ENCODE measurements at regions not wholly inside any gene's neighbourhood (a gene's known extent, or its start where the extent isn't known, plus 50 kb on each side); places are given as distances from the start of the nearest gene placed in this dataset.

DNA sequence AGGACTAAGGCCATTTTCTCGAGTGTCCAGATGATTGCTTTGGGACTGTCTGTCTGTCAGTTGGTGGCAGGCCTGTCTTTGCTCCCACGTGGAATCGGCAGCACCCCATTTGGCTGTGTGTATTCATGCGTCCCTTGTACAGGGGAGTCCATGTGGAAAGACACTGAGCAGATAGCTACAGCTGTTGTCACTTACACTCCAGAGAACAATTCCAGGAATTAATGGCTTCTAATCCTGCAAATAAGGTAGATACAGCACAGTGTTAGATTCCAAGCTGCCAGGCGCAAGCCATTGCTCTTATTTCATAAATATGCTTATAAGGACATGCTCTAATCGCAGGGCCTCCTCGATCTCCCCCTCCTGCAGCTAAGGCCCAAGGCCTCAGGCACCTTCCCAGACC lies 208.8 kb downstream of the VRK1 start:
- no peak for DNase-seq (ENCODE audit: low read depth)
- no peak overlapping the region for H3K4me3 ChIP-seq (ENCODE audit: low read depth, low read length)
- TF ChIP-seq, protein P1, sequence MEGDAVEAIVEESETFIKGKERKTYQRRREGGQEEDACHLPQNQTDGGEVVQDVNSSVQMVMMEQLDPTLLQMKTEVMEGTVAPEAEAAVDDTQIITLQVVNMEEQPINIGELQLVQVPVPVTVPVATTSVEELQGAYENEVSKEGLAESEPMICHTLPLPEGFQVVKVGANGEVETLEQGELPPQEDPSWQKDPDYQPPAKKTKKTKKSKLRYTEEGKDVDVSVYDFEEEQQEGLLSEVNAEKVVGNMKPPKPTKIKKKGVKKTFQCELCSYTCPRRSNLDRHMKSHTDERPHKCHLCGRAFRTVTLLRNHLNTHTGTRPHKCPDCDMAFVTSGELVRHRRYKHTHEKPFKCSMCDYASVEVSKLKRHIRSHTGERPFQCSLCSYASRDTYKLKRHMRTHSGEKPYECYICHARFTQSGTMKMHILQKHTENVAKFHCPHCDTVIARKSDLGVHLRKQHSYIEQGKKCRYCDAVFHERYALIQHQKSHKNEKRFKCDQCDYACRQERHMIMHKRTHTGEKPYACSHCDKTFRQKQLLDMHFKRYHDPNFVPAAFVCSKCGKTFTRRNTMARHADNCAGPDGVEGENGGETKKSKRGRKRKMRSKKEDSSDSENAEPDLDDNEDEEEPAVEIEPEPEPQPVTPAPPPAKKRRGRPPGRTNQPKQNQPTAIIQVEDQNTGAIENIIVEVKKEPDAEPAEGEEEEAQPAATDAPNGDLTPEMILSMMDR (conservative IDR thresholded peaks at IDR 0.05; ENCODE audit: low read depth, low read length): no peak

DNA sequence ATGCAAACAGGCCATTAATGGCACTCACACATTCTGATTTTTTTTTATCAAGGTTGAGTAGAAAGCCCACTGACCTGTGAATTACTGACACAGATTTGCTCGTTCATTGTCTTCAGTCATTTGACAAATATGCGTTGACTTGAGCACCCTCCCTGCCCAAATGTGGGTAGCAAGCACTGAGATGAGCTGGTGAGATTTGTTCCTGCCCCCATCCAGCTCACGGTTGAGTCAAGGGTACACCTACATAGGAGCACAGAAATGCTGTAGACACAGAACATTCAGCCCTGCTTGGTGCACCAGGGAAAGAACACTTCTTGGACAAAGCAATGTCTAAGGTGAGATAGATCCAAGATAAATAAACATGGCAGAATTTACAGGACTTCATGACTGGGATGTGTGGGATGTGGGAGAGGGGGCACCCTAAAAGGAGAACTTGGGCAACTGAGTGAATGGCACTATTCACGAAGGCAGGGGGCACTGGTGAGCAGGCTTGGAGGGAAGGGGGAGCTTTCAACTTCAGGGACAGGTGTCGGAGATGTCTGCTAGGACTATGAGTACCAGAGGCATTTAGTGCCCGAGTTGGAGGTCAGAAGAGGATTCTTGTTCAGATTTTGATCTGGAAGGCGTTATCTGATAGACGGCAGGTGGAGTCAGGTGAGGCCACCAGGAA lies 213.4 kb downstream of the VRK1 start:
- H3K4me3 ChIP-seq (ENCODE audit: low read depth, low read length): no peak overlapping the region
- TF ChIP-seq, protein P1 (conservative IDR thresholded peaks at IDR 0.05; ENCODE audit: low read depth, low read length): no peak
- no peak for DNase-seq (ENCODE audit: low read depth)

GRCh38 chr14:97013878-97014277 lies 216.7 kb downstream of the VRK1 start:
- H3K4me3 ChIP-seq (ENCODE audit: low read depth, low read length): no peak overlapping the region
- DNase-seq (ENCODE audit: low read depth): no peak
- TF ChIP-seq, protein P1 (conservative IDR thresholded peaks at IDR 0.05; ENCODE audit: low read depth, low read length): no peak

DNA sequence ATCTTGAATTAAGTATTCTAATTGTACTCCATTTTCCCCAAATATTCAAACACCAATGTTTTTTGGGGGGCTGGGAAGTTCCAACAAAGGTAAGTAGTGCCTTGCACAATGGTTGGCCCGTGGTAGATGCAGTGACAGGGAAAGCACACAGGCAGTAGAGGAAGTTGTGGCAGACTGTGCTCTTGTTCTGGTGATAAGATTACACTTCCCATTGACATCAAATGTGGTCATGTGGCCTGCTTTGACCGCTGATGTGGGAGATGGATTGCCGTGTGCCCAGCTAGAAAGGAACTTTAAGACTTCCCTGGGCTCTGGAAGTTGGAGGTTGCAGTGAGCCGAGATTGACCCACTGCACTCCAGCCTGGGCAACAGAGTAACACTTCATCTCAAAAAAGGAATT lies 223.8 kb downstream of the VRK1 start:
- no peak for DNase-seq (ENCODE audit: low read depth)
- TF ChIP-seq, protein P1 (conservative IDR thresholded peaks at IDR 0.05; ENCODE audit: low read depth, low read length): no peak
- no peak overlapping the region for H3K4me3 ChIP-seq (ENCODE audit: low read depth, low read length)

DNA sequence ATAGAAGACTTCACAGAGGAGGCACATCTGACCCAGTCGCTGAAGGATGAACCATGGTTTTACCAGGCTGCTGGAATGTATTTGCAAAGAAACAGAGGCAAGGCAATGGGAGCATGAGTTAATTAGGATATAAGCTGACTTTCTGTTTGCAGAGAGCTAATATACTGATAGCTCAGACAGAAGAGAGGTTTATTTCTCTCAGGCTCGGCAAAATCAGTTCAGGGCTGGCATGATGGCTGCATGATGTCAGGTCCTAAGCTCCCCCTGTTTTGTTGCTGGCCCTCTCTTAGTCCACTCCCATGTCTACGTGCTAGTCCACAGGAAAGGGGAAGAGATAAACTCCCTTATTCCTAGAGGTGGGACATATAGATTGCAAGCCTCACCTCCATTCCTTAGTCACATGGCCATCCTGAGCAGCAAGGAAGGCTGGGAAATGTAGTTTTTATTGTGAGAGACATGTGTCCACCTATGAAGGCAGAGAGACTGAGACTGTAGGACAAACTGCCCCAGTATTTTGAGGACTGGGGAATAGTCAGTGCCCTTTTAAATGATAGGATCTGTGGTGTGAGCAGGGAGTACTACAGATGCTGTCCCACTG lies 224.5 kb downstream of the VRK1 start:
- TF ChIP-seq, protein P1 (conservative IDR thresholded peaks at IDR 0.05; ENCODE audit: low read depth, low read length): no peak
- DNase-seq (ENCODE audit: low read depth): no peak
- no peak overlapping the region for H3K4me3 ChIP-seq (ENCODE audit: low read depth, low read length)

- TF ChIP-seq, protein P1 (conservative IDR thresholded peaks at IDR 0.05; ENCODE audit: low read depth, low read length): no peak
- no peak overlapping the region for H3K4me3 ChIP-seq (ENCODE audit: low read depth, low read length)
- no peak for DNase-seq (ENCODE audit: low read depth)
Measured at GRCh38 chr14:97022741-97023140, 225.6 kb downstream of the VRK1 start.

DNA sequence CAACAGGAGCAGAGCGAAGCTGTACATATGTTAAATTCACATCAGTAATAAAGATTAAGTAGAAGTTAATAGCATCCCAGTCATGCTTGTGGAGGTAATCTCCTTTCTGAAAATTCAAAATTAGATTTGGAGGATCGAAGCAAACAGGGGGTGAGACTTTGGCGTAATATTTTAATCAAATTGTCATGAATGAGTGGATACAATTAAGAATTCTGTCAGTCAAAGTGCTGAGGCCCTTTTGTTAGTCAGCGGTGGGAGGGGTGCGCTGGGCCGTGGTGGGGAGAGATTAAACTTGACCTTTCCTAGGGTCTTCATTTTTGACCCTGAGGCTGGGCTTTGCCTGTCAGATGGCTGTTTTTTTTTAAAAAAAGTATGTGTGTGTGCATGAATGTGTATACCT lies 226.7 kb downstream of the VRK1 start:
- TF ChIP-seq, protein P1 (conservative IDR thresholded peaks at IDR 0.05; ENCODE audit: low read depth, low read length): no peak
- no peak overlapping the region for H3K4me3 ChIP-seq (ENCODE audit: low read depth, low read length)
- no peak for DNase-seq (ENCODE audit: low read depth)

All from choroid plexus epithelial cell (primary cell).